COR-L47 (cell line): ENCODE measurements at regions not wholly inside any gene's neighbourhood (a gene's known extent, or its start where the extent isn't known, plus 50 kb on each side); places are given as distances from the start of the nearest gene placed in this dataset.

ENCODE experiments used
- DNase-seq: peaks from one replicate; lab custom pipeline; 2025; lab: John Stamatoyannopoulos, UW

DNA sequence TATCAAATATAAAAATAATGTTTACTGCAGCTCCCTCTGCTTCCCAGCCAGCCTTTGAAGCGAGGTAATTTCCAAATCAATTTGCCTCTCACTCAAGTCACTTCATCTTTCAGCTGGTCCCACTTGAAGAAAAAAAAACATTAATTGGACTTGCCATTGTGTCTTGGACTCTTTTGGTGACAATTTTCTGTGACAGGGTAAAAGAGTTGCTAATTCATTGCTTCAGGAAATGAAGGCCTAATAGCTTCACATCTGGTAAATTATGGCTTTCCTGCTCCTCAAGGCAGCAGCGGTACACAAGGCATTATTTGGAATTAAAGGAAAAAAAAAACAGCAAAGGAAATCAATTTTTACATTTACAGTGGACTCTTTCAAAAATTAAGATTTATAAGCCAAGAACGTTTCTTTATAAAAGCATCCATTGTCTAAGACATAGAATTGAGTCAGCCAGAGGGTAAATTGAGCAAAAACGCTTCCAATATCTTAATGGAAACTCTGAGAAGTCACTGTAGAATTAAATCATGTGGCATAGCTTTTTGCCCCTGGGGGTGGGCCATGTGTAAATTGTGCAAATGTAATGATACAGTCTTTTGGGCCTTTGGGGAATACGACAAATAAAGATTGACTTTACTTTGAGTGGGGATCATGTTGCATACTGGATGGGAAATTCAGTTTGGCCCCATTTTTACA is 102.5 kb downstream of the LYPLAL1 start:
- no peak for DNase-seq

GRCh38 chr1:219273088-219273686 is 99.5 kb downstream of the LYPLAL1 start:
- no peak for DNase-seq

- peak; percentile 73 for DNase-seq
Measured at GRCh38 chr1:219271818-219272535, 98.3 kb downstream of the LYPLAL1 start.

- DNase-seq: no peak
Measured at GRCh38 chr1:219269171-219269570, 95.5 kb downstream of the LYPLAL1 start.

GRCh38 chr1:219266524-219266923 is 92.8 kb downstream of the LYPLAL1 start:
- DNase-seq: no peak

GRCh38 chr1:219265026-219265515 is 91.4 kb downstream of the LYPLAL1 start:
- DNase-seq: peak; percentile 55

- DNase-seq: peak; percentile 47
Measured at GRCh38 chr1:219264561-219264960, 90.9 kb downstream of the LYPLAL1 start.
